K562 (cell line): ENCODE measurements at regions not wholly inside any gene's neighbourhood (a gene's known extent, or its start where the extent isn't known, plus 50 kb on each side); places are given as distances from the start of the nearest gene placed in this dataset.

Experiments used
- RAD21 ChIP-seq, 2 experiments: fragments of 250-450 bp in 1 of 2; fragments of 450-650 bp in 1 of 2; sonication (Bioruptor Pico) in 1 of 2; formaldehyde crosslinking in 1 of 2; IDR thresholded peaks in 1 of 2; conservative IDR thresholded peaks in 1 of 2; 2 replicates each; pipeline versions ENCODE4 v1.4.0 to v1.8.0; 2020 to 2022; ENCODE audit warnings: mild to moderate bottlenecking in 2 of 2, moderate library complexity in 1 of 2
- SAFB2 ChIP-seq: fragments of 200-400 bp; formaldehyde crosslinking; IDR thresholded peaks from 2 replicates; pipeline ENCODE4 v1.6.1; 2018; ENCODE audit warnings: borderline replicate concordance, low read length, low read depth, moderate library complexity; ENCODE audit not compliant: severe bottlenecking
- SMARCE1 ChIP-seq: fragments of 450-650 bp; IDR thresholded peaks from 2 replicates; pipeline ENCODE4 v1.7.1; 2016; ENCODE audit warnings: mild to moderate bottlenecking
- TEAD1 ChIP-seq, 2 experiments: fragments of 450-650 bp in 1 of 2; sonication (generic) in 1 of 2; formaldehyde crosslinking; IDR thresholded peaks; 2 replicates each; pipeline versions ENCODE4 v1.4.0 to v1.8.0; 2020 to 2022; ENCODE audit warnings: mild to moderate bottlenecking in 2 of 2, missing genetic modification reagents in 1 of 2
- ZNF75A ChIP-seq: fragments of 450-650 bp; formaldehyde crosslinking; IDR thresholded peaks from 2 replicates; pipeline ENCODE4 v1.4.0; 2020; ENCODE audit warnings: mild to moderate bottlenecking
- TF ChIP-seq, protein P1 (sequence below), 2 experiments: fragments of 450-650 bp; IDR thresholded peaks; 2 replicates each; pipeline ENCODE4 v1.6.1; 2016; ENCODE audit warnings: mild to moderate bottlenecking in 2 of 2, borderline replicate concordance in 1 of 2, low read depth in 1 of 2, moderate library complexity in 1 of 2
- TF ChIP-seq, protein P2 (sequence below): fragments of 450-650 bp; IDR thresholded peaks from 2 replicates; pipeline ENCODE4 v1.6.1; 2016; ENCODE audit warnings: borderline replicate concordance
- TF ChIP-seq, protein P3 (sequence below): fragments of 250-450 bp; sonication (Bioruptor Pico); IDR thresholded peaks from 2 replicates; pipeline ENCODE4 v1.8.0; 2022; ENCODE audit warnings: inconsistent platforms
- TF ChIP-seq, protein P4 (sequence below), 2 experiments: fragments of 250-450 bp in 1 of 2; fragments of 450-650 bp in 1 of 2; sonication (Bioruptor Pico) in 1 of 2; IDR thresholded peaks; 2 replicates each; pipeline versions ENCODE4 v1.6.1 to v1.8.0; 2016 to 2021; ENCODE audit warnings: mild to moderate bottlenecking in 2 of 2, moderate library complexity in 2 of 2, missing compliant biosample characterization in 1 of 2, missing genetic modification characterization in 1 of 2

DNA sequence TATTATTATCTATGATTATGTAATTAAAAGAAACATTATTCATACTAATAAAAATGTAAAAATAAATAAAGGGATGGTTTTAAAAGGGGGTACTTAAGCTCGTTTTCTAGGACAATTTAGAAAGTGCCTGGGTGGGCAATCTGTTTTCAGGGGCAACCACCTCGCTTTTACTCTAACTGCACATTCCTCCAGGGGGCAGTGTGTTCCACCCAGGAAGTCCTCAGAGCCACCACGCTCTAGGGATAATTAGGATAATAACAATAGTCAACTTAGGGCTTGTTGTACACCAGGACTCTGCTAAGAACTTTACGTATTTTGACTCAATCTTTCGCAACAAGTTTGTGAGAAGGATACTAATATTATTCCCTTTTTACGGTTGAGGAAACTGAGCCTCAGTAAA, 396.7 kb upstream of the MAF start (continued):
- TF ChIP-seq, protein P1, sequence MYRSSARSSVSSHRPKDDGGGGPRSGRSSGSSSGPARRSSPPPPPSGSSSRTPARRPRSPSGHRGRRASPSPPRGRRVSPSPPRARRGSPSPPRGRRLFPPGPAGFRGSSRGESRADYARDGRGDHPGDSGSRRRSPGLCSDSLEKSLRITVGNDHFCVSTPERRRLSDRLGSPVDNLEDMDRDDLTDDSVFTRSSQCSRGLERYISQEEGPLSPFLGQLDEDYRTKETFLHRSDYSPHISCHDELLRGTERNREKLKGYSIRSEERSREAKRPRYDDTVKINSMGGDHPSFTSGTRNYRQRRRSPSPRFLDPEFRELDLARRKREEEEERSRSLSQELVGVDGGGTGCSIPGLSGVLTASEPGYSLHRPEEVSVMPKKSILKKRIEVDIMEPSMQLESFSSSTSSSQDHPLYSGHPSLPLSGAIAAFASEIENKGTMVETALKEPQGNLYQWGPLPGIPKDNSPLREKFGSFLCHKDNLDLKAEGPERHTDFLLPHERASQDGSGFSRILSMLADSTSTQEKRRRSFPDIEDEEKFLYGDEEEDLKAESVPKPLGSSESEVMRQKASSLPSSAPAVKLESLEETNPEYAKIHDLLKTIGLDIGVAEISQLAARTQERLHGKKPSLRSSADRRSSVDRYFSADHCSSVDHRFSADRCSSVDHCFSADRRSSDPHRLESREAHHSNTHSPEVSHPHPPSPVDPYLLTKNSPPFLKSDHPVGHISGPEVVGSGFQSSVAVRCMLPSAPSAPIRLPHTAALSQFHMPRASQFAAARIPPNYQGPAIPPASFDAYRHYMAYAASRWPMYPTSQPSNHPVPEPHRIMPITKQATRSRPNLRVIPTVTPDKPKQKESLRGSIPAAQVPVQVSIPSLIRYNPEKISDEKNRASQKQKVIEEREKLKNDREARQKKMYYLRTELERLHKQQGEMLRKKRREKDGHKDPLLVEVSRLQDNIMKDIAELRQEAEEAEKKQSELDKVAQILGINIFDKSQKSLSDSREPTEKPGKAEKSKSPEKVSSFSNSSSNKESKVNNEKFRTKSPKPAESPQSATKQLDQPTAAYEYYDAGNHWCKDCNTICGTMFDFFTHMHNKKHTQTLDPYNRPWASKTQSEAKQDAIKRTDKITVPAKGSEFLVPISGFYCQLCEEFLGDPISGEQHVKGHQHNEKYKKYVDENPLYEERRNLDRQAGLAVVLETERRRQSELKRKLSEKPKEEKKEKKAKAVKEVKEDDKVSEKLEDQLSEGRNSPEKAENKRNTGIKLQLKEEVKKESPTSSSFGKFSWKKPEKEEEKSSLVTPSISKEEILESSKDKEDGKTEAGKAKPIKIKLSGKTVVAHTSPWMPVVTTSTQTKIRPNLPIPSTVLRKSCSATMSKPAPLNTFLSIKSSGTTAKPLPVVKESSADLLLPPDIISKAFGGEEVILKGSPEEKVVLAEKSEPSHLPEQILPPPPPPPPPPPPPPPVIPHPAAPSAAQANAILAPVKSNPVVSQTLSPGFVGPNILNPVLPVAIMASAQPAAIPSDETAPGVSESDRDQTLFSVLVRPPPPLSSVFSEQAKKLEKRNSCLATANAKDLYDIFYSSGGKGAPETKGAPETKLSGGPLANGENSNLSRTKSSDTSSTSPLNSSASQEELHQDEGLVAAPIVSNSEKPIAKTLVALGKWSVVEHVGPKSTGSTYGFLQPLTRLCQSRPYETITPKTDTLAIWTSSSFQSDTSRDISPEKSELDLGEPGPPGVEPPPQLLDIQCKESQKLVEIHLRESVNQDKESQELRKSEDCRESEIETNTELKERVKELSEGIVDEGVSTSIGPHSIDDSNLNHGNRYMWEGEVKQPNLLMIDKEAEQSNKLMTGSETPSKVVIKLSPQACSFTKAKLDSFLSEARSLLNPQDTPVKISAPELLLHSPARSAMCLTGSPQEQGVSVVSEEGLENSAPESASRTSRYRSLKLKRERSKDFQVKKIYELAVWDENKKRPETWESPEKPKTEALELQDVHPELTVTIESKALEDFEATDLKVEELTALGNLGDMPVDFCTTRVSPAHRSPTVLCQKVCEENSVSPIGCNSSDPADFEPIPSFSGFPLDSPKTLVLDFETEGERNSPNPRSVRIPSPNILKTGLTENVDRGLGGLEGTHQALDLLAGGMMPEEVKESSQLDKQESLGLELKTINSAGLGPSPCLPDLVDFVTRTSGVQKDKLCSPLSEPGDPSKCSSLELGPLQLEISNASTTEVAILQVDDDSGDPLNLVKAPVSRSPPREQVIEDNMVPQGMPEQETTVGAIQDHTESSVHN (IDR thresholded peaks at IDR 0.05; ENCODE audit: borderline replicate concordance in 1 of 2, low read depth in 1 of 2): no peak
- TF ChIP-seq SMARCE1 (no peak), TEAD1 (CRISPR knock-in tag; IDR thresholded peaks at IDR 0.05) (peak in 1 of 2 experiments; percentile 84; a peak in 2 of 4 replicates), ZNF75A (no peak), RAD21 (CRISPR knock-in tag; conservative IDR thresholded peaks at IDR 0.05 in 1 of 2, IDR thresholded peaks at IDR 0.05 in 1 of 2) (peak; percentile 48 to 67), SAFB2 (no peak)
- TF ChIP-seq, protein P2, sequence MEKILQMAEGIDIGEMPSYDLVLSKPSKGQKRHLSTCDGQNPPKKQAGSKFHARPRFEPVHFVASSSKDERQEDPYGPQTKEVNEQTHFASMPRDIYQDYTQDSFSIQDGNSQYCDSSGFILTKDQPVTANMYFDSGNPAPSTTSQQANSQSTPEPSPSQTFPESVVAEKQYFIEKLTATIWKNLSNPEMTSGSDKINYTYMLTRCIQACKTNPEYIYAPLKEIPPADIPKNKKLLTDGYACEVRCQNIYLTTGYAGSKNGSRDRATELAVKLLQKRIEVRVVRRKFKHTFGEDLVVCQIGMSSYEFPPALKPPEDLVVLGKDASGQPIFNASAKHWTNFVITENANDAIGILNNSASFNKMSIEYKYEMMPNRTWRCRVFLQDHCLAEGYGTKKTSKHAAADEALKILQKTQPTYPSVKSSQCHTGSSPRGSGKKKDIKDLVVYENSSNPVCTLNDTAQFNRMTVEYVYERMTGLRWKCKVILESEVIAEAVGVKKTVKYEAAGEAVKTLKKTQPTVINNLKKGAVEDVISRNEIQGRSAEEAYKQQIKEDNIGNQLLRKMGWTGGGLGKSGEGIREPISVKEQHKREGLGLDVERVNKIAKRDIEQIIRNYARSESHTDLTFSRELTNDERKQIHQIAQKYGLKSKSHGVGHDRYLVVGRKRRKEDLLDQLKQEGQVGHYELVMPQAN: no peak
- TF ChIP-seq, protein P3, sequence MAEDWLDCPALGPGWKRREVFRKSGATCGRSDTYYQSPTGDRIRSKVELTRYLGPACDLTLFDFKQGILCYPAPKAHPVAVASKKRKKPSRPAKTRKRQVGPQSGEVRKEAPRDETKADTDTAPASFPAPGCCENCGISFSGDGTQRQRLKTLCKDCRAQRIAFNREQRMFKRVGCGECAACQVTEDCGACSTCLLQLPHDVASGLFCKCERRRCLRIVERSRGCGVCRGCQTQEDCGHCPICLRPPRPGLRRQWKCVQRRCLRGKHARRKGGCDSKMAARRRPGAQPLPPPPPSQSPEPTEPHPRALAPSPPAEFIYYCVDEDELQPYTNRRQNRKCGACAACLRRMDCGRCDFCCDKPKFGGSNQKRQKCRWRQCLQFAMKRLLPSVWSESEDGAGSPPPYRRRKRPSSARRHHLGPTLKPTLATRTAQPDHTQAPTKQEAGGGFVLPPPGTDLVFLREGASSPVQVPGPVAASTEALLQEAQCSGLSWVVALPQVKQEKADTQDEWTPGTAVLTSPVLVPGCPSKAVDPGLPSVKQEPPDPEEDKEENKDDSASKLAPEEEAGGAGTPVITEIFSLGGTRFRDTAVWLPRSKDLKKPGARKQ (CRISPR knock-in tag): no peak
- TF ChIP-seq, protein P4, sequence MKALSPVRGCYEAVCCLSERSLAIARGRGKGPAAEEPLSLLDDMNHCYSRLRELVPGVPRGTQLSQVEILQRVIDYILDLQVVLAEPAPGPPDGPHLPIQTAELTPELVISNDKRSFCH (CRISPR knock-in tag; IDR thresholded peaks at IDR 0.05): no peak
- TF ChIP-seq, protein P4 (tag; IDR thresholded peaks at IDR 0.05): no peak
